ENCODE measurements at regions not wholly inside any gene's neighbourhood (a gene's known extent, or its start where the extent isn't known, plus 50 kb on each side); places are given as distances from the start of the nearest gene placed in this dataset.

DNA sequence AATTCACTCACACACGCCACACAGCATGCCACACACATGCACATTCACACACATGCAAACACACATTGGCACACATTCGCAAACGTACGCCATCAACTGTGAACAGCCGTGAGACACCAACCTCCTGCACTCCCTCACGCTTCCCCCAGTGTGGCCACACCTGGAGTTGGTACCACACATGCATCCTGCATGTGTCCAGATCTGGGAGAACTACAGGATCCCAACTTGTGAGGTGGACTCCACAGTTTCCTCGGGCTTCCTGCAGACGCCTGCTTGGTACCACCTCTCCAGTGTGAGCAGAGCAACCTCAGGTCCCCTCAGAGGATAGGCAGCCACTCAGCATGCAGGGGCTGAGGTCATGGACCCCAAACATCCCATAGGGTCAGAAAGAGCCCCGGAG is 239.0 kb downstream of the EIPR1 start:
- Mint-ChIP-seq H3K4me3 (no peak overlapping the region), H3K9me3 (ENCODE audit: low read depth) (no peaks in the 10 kb centered on the region), H3K4me1 (no peaks in the 10 kb centered on the region), H3K27ac (no peak overlapping the region), H3K36me3 (no peaks in the 10 kb centered on the region), H3K27me3 (no peaks in the 10 kb centered on the region)
- CTCF ChIA-PET, result no interaction called here
- ATAC-seq (no peak), DNase-seq (no peak)

DNA sequence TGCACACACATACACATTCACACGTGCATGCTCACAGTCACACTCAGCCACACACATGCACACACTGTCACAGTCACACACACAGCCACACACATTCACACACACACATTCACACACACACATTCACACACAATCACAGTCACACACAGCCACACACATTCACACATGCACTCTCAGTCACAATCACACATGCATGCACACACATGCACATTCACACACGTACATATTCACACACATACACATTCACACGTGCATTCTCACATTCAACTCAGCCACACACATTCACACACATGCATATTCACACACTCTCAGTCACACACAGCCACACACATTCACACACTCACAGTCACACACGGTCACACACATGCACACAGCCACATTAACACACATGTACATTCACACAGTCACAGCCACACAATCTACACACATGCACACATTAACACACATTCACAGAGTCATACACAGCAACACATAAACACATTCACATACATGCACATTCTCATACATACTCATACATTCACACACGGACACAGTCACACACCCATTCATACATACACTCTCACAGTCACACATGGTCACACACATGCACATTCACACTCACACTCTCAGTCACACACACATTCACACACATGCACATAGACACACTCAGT is 239.8 kb downstream of the EIPR1 start:
- Mint-ChIP-seq H3K9me3 (ENCODE audit: low read depth) (no peaks in the 10 kb centered on the region), H3K36me3 (no peaks in the 10 kb centered on the region), H3K4me3 (no peak overlapping the region), H3K27ac (no peak overlapping the region), H3K27me3 (no peaks in the 10 kb centered on the region), H3K4me1 (no peaks in the 10 kb centered on the region)
- CTCF ChIA-PET, result no interaction called here
- ATAC-seq (no peak), DNase-seq (no peak)

- Mint-ChIP-seq H3K27me3 (no peaks in the 10 kb centered on the region), H3K36me3 (no peaks in the 10 kb centered on the region), H3K9me3 (ENCODE audit: low read depth) (no peaks in the 10 kb centered on the region), H3K4me3 (no peak overlapping the region), H3K4me1 (no peaks in the 10 kb centered on the region), H3K27ac (no peak overlapping the region)
- ATAC-seq (no peak), DNase-seq (no peak)
- CTCF ChIA-PET, result no interaction called here
These were observed 241.9 kb downstream of the EIPR1 start for GRCh38 chr2:3135676-3136075.

GRCh38 chr2:3134026-3134571 is 243.5 kb downstream of the EIPR1 start:
- Mint-ChIP-seq H3K9me3 (ENCODE audit: low read depth) (no peaks in the 10 kb centered on the region), H3K27me3 (no peaks in the 10 kb centered on the region), H3K36me3 (no peaks in the 10 kb centered on the region), H3K4me1 (peaks cover 1% of the 10 kb centered on the region), H3K4me3 (no peak overlapping the region), H3K27ac (no peak overlapping the region)
- no peak for ATAC-seq
- CTCF ChIA-PET, result no interaction called here
- DNase-seq, result no peak

- no peaks in the 10 kb centered on the region for H3K36me3 Mint-ChIP-seq
- DNase-seq (no peak), ATAC-seq (no peak)
- H3K27ac Mint-ChIP-seq, result no peak overlapping the region
- no peak overlapping the region for H3K4me3 Mint-ChIP-seq
- no peaks in the 10 kb centered on the region for H3K9me3 Mint-ChIP-seq (ENCODE audit: low read depth)
- peaks cover 1% of the 10 kb centered on the region for H3K4me1 Mint-ChIP-seq
- H3K27me3 Mint-ChIP-seq, result no peaks in the 10 kb centered on the region
- CTCF ChIA-PET, result no interaction called here
These were observed 244.7 kb downstream of the EIPR1 start for GRCh38 chr2:3132966-3133365.

- Mint-ChIP-seq H3K4me1 (peaks cover 1% of the 10 kb centered on the region), H3K9me3 (ENCODE audit: low read depth) (no peaks in the 10 kb centered on the region), H3K4me3 (no peak overlapping the region), H3K27ac (no peak overlapping the region), H3K36me3 (no peaks in the 10 kb centered on the region), H3K27me3 (no peaks in the 10 kb centered on the region)
- CTCF ChIA-PET, result no interaction called here
- no peak for DNase-seq
- no peak for ATAC-seq
These were observed 245.2 kb downstream of the EIPR1 start for GRCh38 chr2:3132466-3132865.

DNA sequence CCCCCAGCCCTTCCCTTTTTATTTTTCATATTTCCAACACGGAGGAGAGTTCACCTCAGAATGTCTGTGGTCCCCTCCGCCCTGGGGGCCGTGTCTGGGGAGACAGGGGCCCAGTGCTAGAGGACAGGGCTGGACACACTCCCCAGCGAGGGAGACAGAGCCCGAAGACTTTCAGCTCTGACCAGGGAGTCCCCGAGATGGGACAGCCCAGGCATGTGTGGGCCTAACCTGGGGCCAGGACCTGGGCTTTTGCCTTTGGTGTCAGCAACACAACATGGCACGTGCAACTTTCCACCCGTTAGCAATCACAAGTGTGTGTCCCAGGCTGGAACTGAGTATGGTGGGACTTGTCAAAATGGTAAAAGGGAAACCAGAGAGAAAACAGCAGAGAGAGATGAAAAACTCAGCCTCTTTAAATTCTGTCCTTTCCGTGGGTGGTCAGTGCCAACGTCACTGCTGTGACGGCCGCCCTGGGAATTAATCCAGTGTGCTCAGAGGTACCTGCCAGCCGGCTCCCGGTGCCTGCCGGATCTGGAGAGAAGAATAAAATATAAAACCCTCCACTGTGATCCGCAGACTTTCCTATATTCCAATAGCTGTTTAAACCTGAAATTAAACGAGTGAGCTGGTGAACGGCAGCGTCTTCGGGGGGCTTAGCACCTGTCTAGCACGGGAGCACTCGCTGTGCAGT is 245.8 kb downstream of the EIPR1 start:
- no peak for DNase-seq
- Mint-ChIP-seq H3K36me3 (no peaks in the 10 kb centered on the region), H3K4me1 (peaks cover 1% of the 10 kb centered on the region), H3K27ac (no peak overlapping the region), H3K4me3 (no peak overlapping the region), H3K27me3 (no peaks in the 10 kb centered on the region), H3K9me3 (ENCODE audit: low read depth) (no peaks in the 10 kb centered on the region)
- CTCF ChIA-PET, result interaction anchor here (0.5 kb wide), 1 partner anchor 105 kb away, joined by 3 read pairs; no protein-coding TSS in a partner anchor
- no peak for ATAC-seq

DNA sequence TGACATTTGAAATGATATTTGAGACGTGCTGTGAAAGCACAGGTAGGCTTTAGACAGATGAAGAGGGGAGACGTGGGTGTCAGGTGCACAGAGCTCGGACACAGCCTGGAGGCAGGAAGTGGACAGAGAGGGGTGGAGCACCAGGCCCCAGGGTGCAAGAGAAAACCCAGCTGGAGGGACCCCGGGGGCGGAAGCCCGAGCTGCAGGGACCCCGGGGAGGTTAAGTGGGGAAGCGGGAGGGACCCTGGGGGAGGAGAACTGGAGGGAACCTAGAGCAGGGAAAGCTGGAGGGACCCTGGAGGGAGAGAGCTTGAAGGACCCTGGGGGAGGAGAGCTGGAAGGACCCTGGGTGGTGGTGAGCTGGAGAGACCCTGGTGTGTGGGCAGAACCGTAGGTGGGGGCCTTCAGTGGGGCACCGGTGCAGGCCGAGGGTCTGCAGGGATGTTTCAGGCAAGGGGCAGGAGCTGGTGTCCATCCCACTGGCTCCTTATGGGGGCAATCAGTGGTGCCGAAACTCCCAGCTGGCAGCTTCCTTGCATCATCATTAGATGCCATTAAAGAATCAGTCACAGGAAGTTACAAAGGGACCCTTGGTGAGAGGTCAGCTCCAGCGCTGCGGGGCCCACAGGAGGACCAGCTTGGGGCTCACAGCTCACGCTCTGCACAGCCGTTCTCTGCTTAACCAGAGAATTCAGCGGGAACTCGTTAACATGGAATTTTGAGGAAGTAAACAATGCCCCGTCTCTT is 246.6 kb downstream of the EIPR1 start:
- no peak for ATAC-seq
- Mint-ChIP-seq H3K9me3 (ENCODE audit: low read depth) (no peaks in the 10 kb centered on the region), H3K27me3 (no peaks in the 10 kb centered on the region), H3K4me1 (peaks cover 1% of the 10 kb centered on the region), H3K36me3 (no peaks in the 10 kb centered on the region), H3K4me3 (no peak overlapping the region), H3K27ac (no peak overlapping the region)
- no peak for DNase-seq
- CTCF ChIA-PET, result interaction anchor here (0.5 kb wide), 1 partner anchor 106 kb away, joined by 3 read pairs; no protein-coding TSS in a partner anchor

DNA sequence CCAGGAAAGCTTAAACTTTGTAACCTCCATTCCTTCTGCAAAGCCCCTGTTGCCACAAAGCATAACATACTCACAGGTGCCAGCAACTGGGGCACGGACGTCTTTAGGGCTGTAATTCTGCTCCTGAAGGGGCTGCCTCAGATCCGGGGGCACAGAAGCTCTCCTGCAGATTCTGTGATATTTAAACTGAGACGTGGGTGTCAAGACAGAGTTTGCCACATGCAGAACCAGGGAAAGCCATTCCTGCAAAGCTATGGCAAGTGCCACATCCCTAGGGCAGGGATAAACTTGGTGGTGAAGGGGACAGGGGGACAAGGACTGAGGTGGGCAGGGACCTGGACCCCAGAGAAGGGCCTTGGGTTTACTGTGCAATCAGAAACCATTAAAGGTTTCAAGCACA is 247.2 kb downstream of the EIPR1 start:
- ATAC-seq (no peak), DNase-seq (no peak)
- Mint-ChIP-seq H3K36me3 (no peaks in the 10 kb centered on the region), H3K27me3 (no peaks in the 10 kb centered on the region), H3K4me3 (no peak overlapping the region), H3K4me1 (peaks cover 1% of the 10 kb centered on the region), H3K9me3 (ENCODE audit: low read depth) (no peaks in the 10 kb centered on the region), H3K27ac (no peak overlapping the region)
- CTCF ChIA-PET, result no interaction called here

DNA sequence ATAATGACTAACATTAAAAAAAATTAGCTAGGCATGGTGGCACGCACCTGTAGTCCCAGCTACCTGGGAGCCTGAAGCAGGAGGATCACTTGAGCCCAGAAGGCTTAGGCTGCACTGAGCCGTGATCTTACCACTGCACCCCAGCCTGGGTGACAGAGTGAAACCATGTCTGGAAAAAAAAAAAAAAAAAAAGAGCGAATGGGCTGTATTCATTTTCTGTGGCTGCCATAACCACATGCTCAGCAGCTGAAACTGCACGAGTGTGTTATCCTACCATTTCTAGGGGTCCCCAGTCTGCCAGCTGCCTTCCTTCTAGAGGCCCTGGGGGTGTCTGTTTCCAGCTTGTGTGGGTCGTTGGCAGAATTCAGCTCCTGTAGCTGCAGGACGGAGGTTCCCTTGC is 247.8 kb downstream of the EIPR1 start:
- Mint-ChIP-seq H3K4me1 (peaks cover 1% of the 10 kb centered on the region), H3K27me3 (no peaks in the 10 kb centered on the region), H3K27ac (no peak overlapping the region), H3K4me3 (no peak overlapping the region), H3K9me3 (ENCODE audit: low read depth) (no peaks in the 10 kb centered on the region), H3K36me3 (no peaks in the 10 kb centered on the region)
- no peak for ATAC-seq
- DNase-seq, result no peak
- CTCF ChIA-PET, result no interaction called here

DNA sequence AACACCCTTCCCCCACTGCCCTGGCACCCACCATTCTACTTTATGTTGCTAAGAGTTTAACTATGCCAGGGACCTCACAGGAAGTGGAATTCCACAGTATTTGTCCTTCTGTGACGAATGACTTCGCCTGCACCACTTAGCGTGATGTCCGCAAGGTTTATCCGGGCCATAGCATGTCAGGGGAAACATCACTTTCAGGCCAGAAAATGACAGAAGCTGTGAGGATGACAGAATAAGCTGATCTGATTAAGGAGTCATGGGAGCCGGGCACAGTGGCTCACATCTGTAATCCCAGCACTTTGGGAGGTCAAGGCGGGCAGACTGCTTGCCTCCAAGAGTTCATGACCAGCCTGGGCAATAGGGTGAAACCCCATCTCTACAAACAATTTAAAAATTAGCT is 248.8 kb downstream of the EIPR1 start:
- H3K4me3 Mint-ChIP-seq, result no peak overlapping the region
- no peak for DNase-seq
- no peaks in the 10 kb centered on the region for H3K27me3 Mint-ChIP-seq
- no peaks in the 10 kb centered on the region for H3K36me3 Mint-ChIP-seq
- CTCF ChIA-PET, result no interaction called here
- H3K9me3 Mint-ChIP-seq (ENCODE audit: low read depth), result no peaks in the 10 kb centered on the region
- peaks cover 1% of the 10 kb centered on the region for H3K4me1 Mint-ChIP-seq
- no peak overlapping the region for H3K27ac Mint-ChIP-seq
- no peak for ATAC-seq

DNA sequence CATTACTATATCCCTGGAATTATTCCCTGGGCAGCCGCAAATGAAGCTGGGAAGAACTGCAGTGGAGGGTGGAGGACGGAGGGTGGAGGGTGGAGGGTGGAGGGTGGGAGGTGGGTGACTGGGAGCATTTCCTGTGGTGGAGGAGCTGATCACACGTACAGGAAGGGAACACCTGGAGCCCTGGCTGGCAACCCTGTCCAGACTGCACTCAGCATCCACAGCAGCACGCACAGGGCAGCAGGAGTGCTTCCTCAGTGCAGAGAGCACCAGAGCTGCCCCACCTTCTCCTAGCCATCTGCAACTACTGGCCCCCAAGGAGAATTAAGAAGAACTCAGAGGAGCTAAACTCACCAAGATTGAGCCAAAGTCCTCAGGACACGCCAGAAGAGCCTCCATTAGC is 249.9 kb downstream of the EIPR1 start:
- no peak overlapping the region for H3K4me3 Mint-ChIP-seq
- no peaks in the 10 kb centered on the region for H3K9me3 Mint-ChIP-seq (ENCODE audit: low read depth)
- H3K27ac Mint-ChIP-seq, result no peak overlapping the region
- H3K36me3 Mint-ChIP-seq, result no peaks in the 10 kb centered on the region
- DNase-seq, result no peak
- CTCF ChIA-PET, result no interaction called here
- H3K4me1 Mint-ChIP-seq, result peaks cover 1% of the 10 kb centered on the region
- no peak for ATAC-seq
- H3K27me3 Mint-ChIP-seq, result no peaks in the 10 kb centered on the region

DNA sequence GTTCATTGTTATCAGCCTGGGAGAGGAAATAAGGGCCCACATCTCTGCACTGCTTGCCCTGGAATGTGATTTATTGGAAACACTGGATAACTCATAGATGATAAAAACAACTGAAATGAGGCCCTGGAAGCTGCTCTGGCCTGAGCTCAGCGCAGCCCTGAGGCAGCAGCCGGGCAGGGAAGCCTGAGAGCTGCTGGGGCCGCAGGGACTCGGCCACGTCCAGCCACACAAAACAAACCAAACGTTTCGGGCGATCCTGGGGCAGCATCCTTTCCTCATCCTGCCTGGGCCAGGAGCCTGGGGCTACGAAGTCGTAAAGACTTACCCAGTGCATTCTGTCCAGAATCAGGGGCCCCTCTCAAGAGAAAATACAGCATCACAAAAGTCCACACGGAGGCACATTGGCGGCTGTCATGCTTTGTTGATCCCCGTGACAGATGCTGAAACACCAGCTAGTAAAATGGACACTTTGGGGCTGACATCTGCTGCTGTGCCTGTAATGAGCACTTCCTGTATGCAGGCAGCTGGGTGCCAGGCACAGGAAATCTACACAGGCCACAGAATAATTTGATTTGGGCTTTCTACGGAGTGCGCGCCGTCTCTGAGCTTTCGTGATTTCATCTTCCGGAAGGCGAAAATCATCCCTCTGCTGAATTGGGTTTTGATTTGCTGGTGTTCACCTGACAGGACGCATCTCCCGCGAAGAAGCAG is 250.6 kb downstream of the EIPR1 start:
- Mint-ChIP-seq H3K27me3 (no peaks in the 10 kb centered on the region), H3K4me3 (no peak overlapping the region), H3K36me3 (no peaks in the 10 kb centered on the region), H3K27ac (peak overlapping the region; percentile 12), H3K4me1 (peaks cover 1% of the 10 kb centered on the region), H3K9me3 (ENCODE audit: low read depth) (no peaks in the 10 kb centered on the region)
- DNase-seq (no peak), ATAC-seq (no peak)
- CTCF ChIA-PET, result no interaction called here

All from activated CD8-positive, alpha-beta memory T cell treated with anti-CD3 and anti-CD28 coated beads, Interleukin-2, amount 10 ng/mL, durations not matched to agents 7 days and 5 days (primary cell).